ENCODE measurements at regions not wholly inside any gene's neighbourhood (a gene's known extent, or its start where the extent isn't known, plus 50 kb on each side); places are given as distances from the start of the nearest gene placed in this dataset.
"Not testable (repeated sequence)": the region's sequence is repeated elsewhere in the genome, so short reads cannot be mapped to it uniquely, and the experiment has no call there.

- DNase-seq (ENCODE audit: low spot score); intact Hi-C loops (cut with DNase I): not testable (repeated sequence)
Measured at GRCh38 chr17:63226720-63227119, 219.4 kb downstream of the CYB561 start.

GRCh38 chr17:63231015-63231620 is 215.0 kb downstream of the CYB561 start:
- intact Hi-C loops (cut with DNase I); DNase-seq (ENCODE audit: low spot score): not testable (repeated sequence)

GRCh38 chr17:63232565-63233310 is 213.4 kb downstream of the CYB561 start:
- DNase-seq (ENCODE audit: low spot score), result no peak
- intact Hi-C loops (cut with DNase I), result no loop called here

GRCh38 chr17:63240106-63240505 is 206.0 kb downstream of the CYB561 start:
- intact Hi-C loops (cut with DNase I), result no loop called here
- DNase-seq (ENCODE audit: low spot score), result no peak

- DNase-seq (ENCODE audit: low spot score), result no peak
- intact Hi-C loops (cut with DNase I), result no loop called here
Measured at GRCh38 chr17:63246344-63246743, 199.8 kb downstream of the CYB561 start.

GRCh38 chr17:63247706-63248105 is 198.4 kb downstream of the CYB561 start:
- intact Hi-C loops (cut with DNase I), result no loop called here
- no peak for DNase-seq (ENCODE audit: low spot score)

- intact Hi-C loops (cut with DNase I), result no loop called here
- no peak for DNase-seq (ENCODE audit: low spot score)
Measured at GRCh38 chr17:63249256-63250004, 196.7 kb downstream of the CYB561 start.

- intact Hi-C loops (cut with DNase I), result no loop called here
Measured at GRCh38 chr17:63250830-63251229, 195.3 kb downstream of the CYB561 start.

GRCh38 chr17:63258785-63259184 is 187.3 kb downstream of the CYB561 start:
- no peak for DNase-seq (ENCODE audit: low spot score)

More at GRCh38 chr17:63250830-63251229, 195.3 kb downstream of the CYB561 start:
- no peak for DNase-seq (ENCODE audit: low spot score)

GRCh38 chr17:63262751-63263476 is 183.2 kb downstream of the CYB561 start:
- DNase-seq (ENCODE audit: low spot score), result no peak
- intact Hi-C loops (cut with DNase I), result no loop called here

More at GRCh38 chr17:63258785-63259184, 187.3 kb downstream of the CYB561 start:
- intact Hi-C loops (cut with DNase I), result no loop called here

GRCh38 chr17:63265526-63265925 is 180.6 kb downstream of the CYB561 start:
- no peak for DNase-seq (ENCODE audit: low spot score)
- intact Hi-C loops (cut with DNase I), result no loop called here

GRCh38 chr17:63267846-63268245 is 178.3 kb downstream of the CYB561 start:
- intact Hi-C loops (cut with DNase I), result no loop called here
- DNase-seq (ENCODE audit: low spot score), result no peak

GRCh38 chr17:63268827-63269226 is 177.3 kb downstream of the CYB561 start:
- intact Hi-C loops (cut with DNase I), result no loop called here

GRCh38 chr17:63270610-63271009 is 175.5 kb downstream of the CYB561 start:
- DNase-seq (ENCODE audit: low spot score), result no peak
- intact Hi-C loops (cut with DNase I), result no loop called here

More at GRCh38 chr17:63268827-63269226, 177.3 kb downstream of the CYB561 start:
- DNase-seq (ENCODE audit: low spot score), result no peak

GRCh38 chr17:63274146-63274545 is 172.0 kb downstream of the CYB561 start:
- DNase-seq (ENCODE audit: low spot score), result no peak
- intact Hi-C loops (cut with DNase I), result loop anchor here (2.0 kb wide), 1 partner anchor 121 kb away; no protein-coding TSS in a partner anchor

- intact Hi-C loops (cut with DNase I), result loop anchor here (2.0 kb wide), 1 partner anchor 119 kb away; no protein-coding TSS in a partner anchor
- DNase-seq (ENCODE audit: low spot score), result no peak
Measured at GRCh38 chr17:63275318-63275970, 170.7 kb downstream of the CYB561 start.

GRCh38 chr17:63275971-63276745 is 169.9 kb downstream of the CYB561 start:
- intact Hi-C loops (cut with DNase I), result loop anchor here (2.0 kb wide), 1 partner anchor 119 kb away; no protein-coding TSS in a partner anchor
- no peak for DNase-seq (ENCODE audit: low spot score)

- no peak for DNase-seq (ENCODE audit: low spot score)
- intact Hi-C loops (cut with DNase I), result no loop called here
Measured at GRCh38 chr17:63276821-63277220, 169.3 kb downstream of the CYB561 start.
